ENCODE measurements at regions not wholly inside any gene's neighbourhood (a gene's known extent, or its start where the extent isn't known, plus 50 kb on each side); places are given as distances from the start of the nearest gene placed in this dataset.

GRCh38 chr18:71327441-71327840 is 1038.6 kb downstream of the SOCS6 start:
- no peak overlapping the region for H3K27ac ChIP-seq
- no peaks in the 10 kb centered on the region for H3K9me3 ChIP-seq
- WGBS, result 26% methylated on average over 5 of the region's 5 CpGs
- no peaks in the 10 kb centered on the region for H3K36me3 ChIP-seq
- H3K4me1 ChIP-seq, result no peaks in the 10 kb centered on the region
- no peak for TF ChIP-seq POLR2AphosphoS5 (IDR thresholded peaks at IDR 0.05)
- no peak for TF ChIP-seq EP300 (IDR thresholded peaks at IDR 0.05)
- no peak for TF ChIP-seq POLR2A (IDR thresholded peaks at IDR 0.05)
- TF ChIP-seq CTCF (IDR thresholded peaks at IDR 0.05), result no peak
- H3K27me3 ChIP-seq, result no peaks in the 10 kb centered on the region
- no peak overlapping the region for H3K4me3 ChIP-seq
- no peak for DNase-seq (ENCODE audit: low spot score in 2 of 2)

GRCh38 chr18:71326826-71327225 is 1038.0 kb downstream of the SOCS6 start:
- Histone ChIP-seq H3K36me3 (no peaks in the 10 kb centered on the region), H3K27ac (no peak overlapping the region), H3K27me3 (no peaks in the 10 kb centered on the region), H3K4me3 (no peak overlapping the region), H3K9me3 (no peaks in the 10 kb centered on the region), H3K4me1 (no peaks in the 10 kb centered on the region)
- 37% methylated on average over 3 of the region's 3 CpGs for WGBS
- TF ChIP-seq CTCF (IDR thresholded peaks at IDR 0.05) (no peak), POLR2A (IDR thresholded peaks at IDR 0.05) (no peak), EP300 (IDR thresholded peaks at IDR 0.05) (no peak), POLR2AphosphoS5 (IDR thresholded peaks at IDR 0.05) (no peak)
- DNase-seq (ENCODE audit: low spot score in 2 of 2), result no peak

- Histone ChIP-seq H3K4me3 (no peak overlapping the region), H3K4me1 (no peaks in the 10 kb centered on the region), H3K27ac (no peak overlapping the region), H3K9me3 (no peaks in the 10 kb centered on the region), H3K36me3 (no peaks in the 10 kb centered on the region), H3K27me3 (no peaks in the 10 kb centered on the region)
- DNase-seq (ENCODE audit: low spot score in 2 of 2), result no peak
- TF ChIP-seq EP300 (IDR thresholded peaks at IDR 0.05) (no peak), POLR2AphosphoS5 (IDR thresholded peaks at IDR 0.05) (no peak), CTCF (IDR thresholded peaks at IDR 0.05) (no peak), POLR2A (IDR thresholded peaks at IDR 0.05) (no peak)
- WGBS, result 62% methylated on average over 1 of the region's 1 CpG
Observed at GRCh38 chr18:71324356-71324755, 1035.5 kb downstream of the SOCS6 start.

GRCh38 chr18:71322201-71322600 is 1033.4 kb downstream of the SOCS6 start:
- 53% methylated on average over 3 of the region's 3 CpGs for WGBS
- no peaks in the 10 kb centered on the region for H3K27me3 ChIP-seq
- DNase-seq (ENCODE audit: low spot score in 2 of 2), result no peak
- H3K4me3 ChIP-seq, result no peak overlapping the region
- H3K4me1 ChIP-seq, result no peaks in the 10 kb centered on the region
- no peaks in the 10 kb centered on the region for H3K9me3 ChIP-seq
- no peak for TF ChIP-seq CTCF (IDR thresholded peaks at IDR 0.05)
- no peak for TF ChIP-seq POLR2AphosphoS5 (IDR thresholded peaks at IDR 0.05)
- no peak for TF ChIP-seq POLR2A (IDR thresholded peaks at IDR 0.05)
- TF ChIP-seq EP300 (IDR thresholded peaks at IDR 0.05), result no peak
- H3K36me3 ChIP-seq, result no peaks in the 10 kb centered on the region
- H3K27ac ChIP-seq, result no peak overlapping the region

GRCh38 chr18:71321319-71321718 is 1032.5 kb downstream of the SOCS6 start:
- H3K4me3 ChIP-seq, result no peak overlapping the region
- H3K4me1 ChIP-seq, result no peaks in the 10 kb centered on the region
- no peak for TF ChIP-seq EP300 (IDR thresholded peaks at IDR 0.05)
- no peak for TF ChIP-seq POLR2AphosphoS5 (IDR thresholded peaks at IDR 0.05)
- TF ChIP-seq POLR2A (IDR thresholded peaks at IDR 0.05), result no peak
- TF ChIP-seq CTCF (IDR thresholded peaks at IDR 0.05), result no peak
- DNase-seq (ENCODE audit: low spot score in 2 of 2), result no peak
- H3K9me3 ChIP-seq, result no peaks in the 10 kb centered on the region
- no peaks in the 10 kb centered on the region for H3K27me3 ChIP-seq
- no peak overlapping the region for H3K27ac ChIP-seq
- no peaks in the 10 kb centered on the region for H3K36me3 ChIP-seq
- 86% methylated on average over 3 of the region's 3 CpGs for WGBS

All from suprapubic skin (tissue), 4 donors.